KBM-7 (cell line): ENCODE measurements at regions not wholly inside any gene's neighbourhood (a gene's known extent, or its start where the extent isn't known, plus 50 kb on each side); places are given as distances from the start of the nearest gene placed in this dataset.

Source experiments
- DNase-seq: peaks from one replicate; pipeline ENCODE4 v3.0.0-alpha.2; 2015
- in situ Hi-C: fragments of 300-500 bp; cut with MboI; formaldehyde crosslinking; loops from 2 replicates; pipeline ENCODE4 v1.14.3; 2020; ENCODE audit warnings: low sequenced_read_pairs, low pct_unique_long_range_greater_than_20kb, mixed read lengths

GRCh38 chr14:98688446-98688845 lies 583.6 kb downstream of the BCL11B start:
- in situ Hi-C loops, result no loop called here
- DNase-seq, result no peak

GRCh38 chr14:98689951-98690350 lies 582.0 kb downstream of the BCL11B start:
- DNase-seq, result no peak
- in situ Hi-C loops, result no loop called here

- no peak for DNase-seq
- in situ Hi-C loops, result no loop called here
Observed at GRCh38 chr14:98692832-98693231, 579.2 kb downstream of the BCL11B start.

GRCh38 chr14:98694541-98694940 lies 577.5 kb downstream of the BCL11B start:
- in situ Hi-C loops, result no loop called here
- DNase-seq, result no peak

- in situ Hi-C loops, result no loop called here
- DNase-seq, result no peak
Observed at GRCh38 chr14:98695809-98696208, 576.2 kb downstream of the BCL11B start.

GRCh38 chr14:98698341-98698740 lies 573.7 kb downstream of the BCL11B start:
- no peak for DNase-seq
- in situ Hi-C loops, result no loop called here

GRCh38 chr14:98700748-98701147 lies 571.2 kb downstream of the BCL11B start:
- no peak for DNase-seq
- in situ Hi-C loops, result no loop called here

GRCh38 chr14:98701377-98701776 lies 570.6 kb downstream of the BCL11B start:
- in situ Hi-C loops, result no loop called here
- DNase-seq, result no peak

GRCh38 chr14:98704441-98704840 lies 567.6 kb downstream of the BCL11B start:
- in situ Hi-C loops, result no loop called here
- no peak for DNase-seq

- no peak for DNase-seq
- in situ Hi-C loops, result no loop called here
Observed at GRCh38 chr14:98705871-98706300, 566.1 kb downstream of the BCL11B start.

- in situ Hi-C loops, result no loop called here
- no peak for DNase-seq
Observed at GRCh38 chr14:98707522-98707921, 564.5 kb downstream of the BCL11B start.

GRCh38 chr14:98708555-98708954 lies 563.4 kb downstream of the BCL11B start:
- no peak for DNase-seq
- in situ Hi-C loops, result no loop called here

GRCh38 chr14:98711453-98711852 lies 560.5 kb downstream of the BCL11B start:
- DNase-seq, result peak; percentile 1
- in situ Hi-C loops, result no loop called here

- no peak for DNase-seq
- in situ Hi-C loops, result no loop called here
Observed at GRCh38 chr14:98714626-98715425, 557.2 kb downstream of the BCL11B start.

- no peak for DNase-seq
- in situ Hi-C loops, result no loop called here
Observed at GRCh38 chr14:98716133-98716532, 555.9 kb downstream of the BCL11B start.

GRCh38 chr14:98721061-98721460 lies 550.9 kb downstream of the BCL11B start:
- in situ Hi-C loops, result no loop called here
- DNase-seq, result no peak

GRCh38 chr14:98724734-98725133 lies 547.3 kb downstream of the BCL11B start:
- in situ Hi-C loops, result no loop called here
- DNase-seq, result no peak

- in situ Hi-C loops, result no loop called here
- no peak for DNase-seq
Observed at GRCh38 chr14:98725191-98725590, 546.8 kb downstream of the BCL11B start.

GRCh38 chr14:98725676-98726075 lies 546.3 kb downstream of the BCL11B start:
- DNase-seq, result no peak
- in situ Hi-C loops, result no loop called here

GRCh38 chr14:98726585-98727405 lies 545.2 kb downstream of the BCL11B start:
- DNase-seq, result no peak
- in situ Hi-C loops, result no loop called here
